Panc1 (cell line): ENCODE measurements at regions not wholly inside any gene's neighbourhood (a gene's known extent, or its start where the extent isn't known, plus 50 kb on each side); places are given as distances from the start of the nearest gene placed in this dataset.
"Not testable (repeated sequence)": the region's sequence is repeated elsewhere in the genome, so short reads cannot be mapped to it uniquely, and the experiment has no call there.

Experiments
- ATAC-seq: fragments of 200-7000 bp; cut with Tn5 transposase; 2 replicates; pipeline ENCODE4 v1.9.1; 2020; ENCODE audit warnings: mild to moderate bottlenecking, moderate library complexity
- BruUV-seq: library from RNA; stranded (reverse); fragments of 400-500 nt; replicated peaks from 2 replicates; lab custom pipeline; 2021; lab: Mats Ljungman, UMichigan
- CTCF ChIA-PET: fragments of 300-600 bp; sonication (Branson Sonifier 250); formaldehyde crosslinking; loops from one replicate; lab custom pipeline; 2022; ENCODE audit warnings: antibody characterized with exemption; lab: Charles Lee
- POLR2A ChIA-PET: fragments of 300-600 bp; sonication (Branson Sonifier 250); formaldehyde crosslinking; loops from one replicate; lab custom pipeline; 2022; ENCODE audit warnings: antibody characterized with exemption; lab: Charles Lee
- DNase-seq: peaks from one replicate; pipeline ENCODE4 v3.0.0-alpha.2; 2010; ENCODE audit warnings: low read depth, low spot score
- H3K27ac ChIP-seq: 2 replicates; pipeline ENCODE4 v1.5.1; 2011; ENCODE audit warnings: mild to moderate bottlenecking, low read length, inconsistent platforms
- H3K27me3 ChIP-seq: fragments of 200-500 bp; sonication (Bioruptor generic); 2 replicates; pipeline ENCODE4 v1.6.0; 2014; ENCODE audit warnings: low read length, inconsistent platforms; ENCODE audit not compliant: control insufficient read depth, insufficient read depth
- H3K36me3 ChIP-seq: fragments of 200-500 bp; sonication (Bioruptor generic); 2 replicates; pipeline ENCODE4 v1.5.1; 2014; ENCODE audit warnings: inconsistent platforms, mild to moderate bottlenecking, low read length, moderate library complexity; ENCODE audit not compliant: control insufficient read depth, insufficient read depth
- H3K4me1 ChIP-seq: 2 replicates; pipeline ENCODE4 v1.5.1; 2011; ENCODE audit warnings: inconsistent platforms, mild to moderate bottlenecking, low read length, moderate library complexity; ENCODE audit not compliant: control insufficient read depth, insufficient read depth
- H3K4me3 ChIP-seq, 2 experiments: 2 replicates each; pipeline ENCODE4 v1.5.1; 2011 to 2012; ENCODE audit warnings: low read depth in 2 of 2, low read length in 2 of 2, mild to moderate bottlenecking in 2 of 2, inconsistent platforms in 1 of 2, moderate library complexity in 1 of 2
- H3K9me3 ChIP-seq: fragments of 200-500 bp; sonication (Bioruptor generic); 2 replicates; pipeline ENCODE4 v1.5.1; 2014; ENCODE audit warnings: low read depth, mild to moderate bottlenecking, inconsistent platforms, low read length, moderate library complexity; ENCODE audit not compliant: control insufficient read depth, insufficient read depth
- CTCF ChIP-seq: fragments of 450-650 bp; IDR thresholded peaks from 2 replicates; pipeline ENCODE4 v1.5.1; 2017; ENCODE audit warnings: mild to moderate bottlenecking
- POLR2AphosphoS5 ChIP-seq: IDR thresholded peaks from 2 replicates; pipeline ENCODE4 v1.6.1; 2012; ENCODE audit warnings: mild to moderate bottlenecking, low read depth, low read length, moderate library complexity
- REST ChIP-seq, 2 experiments: IDR thresholded peaks; 2 replicates each; pipeline ENCODE4 v1.6.1; 2011 to 2012; ENCODE audit warnings: low read depth in 2 of 2, control low read depth in 1 of 2, low read length in 1 of 2, mild to moderate bottlenecking in 1 of 2, moderate library complexity in 1 of 2; ENCODE audit not compliant: insufficient read depth in 1 of 2
- SIN3A ChIP-seq: IDR thresholded peaks from 2 replicates; pipeline ENCODE4 v1.6.1; 2012; ENCODE audit warnings: low read depth, mild to moderate bottlenecking, low read length, moderate library complexity, borderline replicate concordance; ENCODE audit not compliant: insufficient read depth
- TCF7L2 ChIP-seq: IDR thresholded peaks from 2 replicates; pipeline ENCODE4 v1.6.1; 2011; ENCODE audit warnings: mild to moderate bottlenecking, low read depth, low read length, inconsistent platforms
- in situ Hi-C: cut with HindIII; loops from 2 replicates; pipeline ENCODE4 v1.10.0; 2016; ENCODE audit warnings: low sequenced_read_pairs, low pct_unique_long_range_greater_than_20kb
- intact Hi-C: fragments of 100-400 bp; cut with micrococcal nuclease; formaldehyde crosslinking; loops from one replicate; pipeline ENCODE4 v1.10.0; 2022; ENCODE audit not compliant: unreplicated experiment

DNA sequence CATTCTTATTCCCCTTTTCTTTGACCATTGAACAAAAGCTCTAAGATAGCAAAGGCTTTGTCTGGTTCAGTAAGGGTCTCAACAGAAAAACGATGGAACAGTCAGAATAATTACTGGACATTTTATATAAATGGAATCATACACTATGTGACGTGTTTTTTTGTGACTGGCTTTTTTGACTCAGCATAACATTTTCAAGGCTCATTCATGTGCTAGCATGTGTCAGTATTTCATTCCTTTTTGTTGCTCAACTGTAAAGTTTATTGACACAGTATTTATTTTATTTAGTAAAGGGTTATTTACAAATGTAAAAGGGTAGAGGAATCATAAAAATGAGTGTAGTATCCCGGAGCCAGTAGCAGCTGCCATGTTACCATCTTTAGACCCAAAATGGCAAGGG, 226.2 kb downstream of the CDRT15L2 start:
- DNase-seq, result no peak
- Histone ChIP-seq H3K9me3 (no peaks in the 10 kb centered on the region), H3K4me1 (no peaks in the 10 kb centered on the region), H3K27me3 (no peaks in the 10 kb centered on the region), H3K27ac (no peak overlapping the region), H3K36me3 (no peaks in the 10 kb centered on the region), H3K4me3 (no peak overlapping the region)
- BruUV-seq, result no TSS peak
- ATAC-seq, result no peak
- in situ Hi-C loops, result no loop called here
- TF ChIP-seq CTCF (no peak), POLR2AphosphoS5 (no peak), REST (IDR thresholded peaks at IDR 0.05; ENCODE audit: insufficient read depth in 1 of 2, low read depth in 2 of 2, low read length in 1 of 2) (no peak), SIN3A (no peak), TCF7L2 (no peak)
- POLR2A ChIA-PET, result no interaction called here
- CTCF ChIA-PET, result no interaction called here
- intact Hi-C loops, result no loop called here

- H3K4me1 ChIP-seq, BruUV-seq, POLR2A ChIA-PET, in situ Hi-C loops, ATAC-seq, H3K9me3 ChIP-seq, H3K4me3 ChIP-seq, intact Hi-C loops, H3K36me3 ChIP-seq, CTCF ChIA-PET, DNase-seq, H3K27ac ChIP-seq, H3K27me3 ChIP-seq: not testable (repeated sequence)
Measured at GRCh38 chr17:20807566-20807965, 228.0 kb downstream of the CDRT15L2 start.

GRCh38 chr17:20815410-20815809, 227.4 kb downstream of the USP22 start:
- POLR2A ChIA-PET, H3K27ac ChIP-seq, H3K4me3 ChIP-seq, H3K27me3 ChIP-seq, ATAC-seq, H3K36me3 ChIP-seq, H3K4me1 ChIP-seq, DNase-seq, in situ Hi-C loops, BruUV-seq, H3K9me3 ChIP-seq, CTCF ChIA-PET, intact Hi-C loops: not testable (repeated sequence)
